ENCODE measurements at regions not wholly inside any gene's neighbourhood (a gene's known extent, or its start where the extent isn't known, plus 50 kb on each side); places are given as distances from the start of the nearest gene placed in this dataset. TPM values are rescaled to one million over a fixed set of nuclear protein-coding genes. Genes with fewer than 3 reads are reported as not detected.

GRCh38 chr2:12666445-12666844 lies 50.3 kb upstream of the TRIB2 start:
- no peak for DNase-seq
- no TSS peak for BruUV-seq (replicated peaks)

More at GRCh38 chr2:12666445-12666844, 50.3 kb upstream of the TRIB2 start:
- intact Hi-C loops (cut with micrococcal nuclease; ENCODE audit: unreplicated experiment), result no loop called here
- Histone ChIP-seq H3K4me2 (no peak overlapping the region), H3F3A (ENCODE audit: insufficient read depth, low read depth) (no peaks in the 10 kb centered on the region), H3K4me1 (replicated peaks; ENCODE audit: insufficient read depth) (peaks cover 8% of the 10 kb centered on the region; the same call in 1 of the 2 replicates), H3K4me3 (no peak overlapping the region), H3K27me3 (ENCODE audit: insufficient read depth, low read depth) (no peaks in the 10 kb centered on the region), H3K9me2 (ENCODE audit: insufficient read depth) (0 out of 2 replicates have a peak, but pooled peaks cover 4% of the 10 kb centered on the region), H3K36me3 (ENCODE audit: low read depth) (peaks cover 7% of the 10 kb centered on the region; the same call in 1 of the 2 replicates), H2AFZ (no peak overlapping the region), H3K9me3 (ENCODE audit: insufficient read depth, low read depth) (peaks cover 8% of the 10 kb centered on the region), H3K27ac (no peak overlapping the region), H4K20me1 (ENCODE audit: insufficient read depth) (no peaks in the 10 kb centered on the region), H3K79me2 (ENCODE audit: low read depth) (no peaks in the 10 kb centered on the region)
- CTCF ChIA-PET, result no interaction called here
- POLR2A ChIA-PET (ENCODE audit: unreplicated experiment), result no interaction called here
- TF ChIP-seq CTCF (conservative IDR thresholded peaks at IDR 0.05) (no peak), EZH2 (IDR thresholded peaks at IDR 0.05; ENCODE audit: low read depth) (no peak)

Small RNA genes in the stretch of these regions (microRNA-seq; reads per million reads assigned to microRNA genes)
- not detected for gene MIR3681 (ENCODE audit: borderline number of aligned reads, borderline replicate concordance)
